Stimulated activated naive CD8-positive, alpha-beta T cell treated with anti-CD3 and anti-CD28 coated beads, Interleukin-15, Interleukin-2, amounts not matched to agents 100 U/mL and 50 U/mL, for 24 hours (primary cell): ENCODE measurements at regions not wholly inside any gene's neighbourhood (a gene's known extent, or its start where the extent isn't known, plus 50 kb on each side); places are given as distances from the start of the nearest gene placed in this dataset.

Source experiments
- ATAC-seq: fragments of 150-1000 bp; cut with Tn5 transposase; one replicate; pipeline ENCODE4 v1.10.0; 2021
- DNase-seq: peaks from one replicate; pipeline ENCODE4 v3.0.0; 2021

- DNase-seq = no peak
- no peak for ATAC-seq
These were observed 379.1 kb downstream of the DMRT2 start for GRCh38 chr9:1429297-1429696.

- DNase-seq (no peak), ATAC-seq (no peak)
These were observed 381.3 kb downstream of the DMRT2 start for GRCh38 chr9:1431461-1431860.

DNA sequence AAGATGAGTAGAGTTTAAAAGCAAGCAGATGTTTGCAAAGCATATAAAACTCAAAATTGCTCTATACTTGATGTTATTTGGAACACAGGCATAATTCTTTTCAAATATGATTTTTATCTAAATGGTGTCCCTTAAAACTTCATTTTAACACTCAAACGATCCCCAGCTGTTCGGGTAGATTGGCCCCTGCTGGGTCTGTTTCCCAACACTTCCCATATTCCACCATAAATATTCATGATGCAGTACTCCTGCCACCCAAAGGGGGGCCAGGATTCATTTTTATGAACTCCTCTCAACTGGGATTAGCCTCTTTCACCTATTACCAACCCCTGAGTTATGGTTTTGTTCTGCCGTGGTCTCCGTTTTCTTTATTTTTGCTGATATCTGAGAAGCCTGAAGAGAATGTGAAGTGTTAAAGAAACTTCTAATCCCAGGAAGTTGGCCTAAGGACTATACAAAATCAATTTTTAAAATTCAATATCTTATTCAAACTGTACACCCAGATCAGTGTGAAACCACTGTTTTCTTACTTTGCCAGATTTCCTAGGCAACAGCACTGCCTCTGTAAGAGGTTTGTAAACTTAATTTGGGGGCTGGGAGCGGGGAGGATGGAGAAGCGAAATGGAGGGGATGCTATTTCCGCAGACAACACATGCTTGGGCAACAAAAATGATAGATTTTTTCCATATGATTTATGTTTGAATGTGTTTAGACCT lies 384.1 kb downstream of the DMRT2 start:
- no peak for ATAC-seq
- DNase-seq = no peak

GRCh38 chr9:1434811-1435210 lies 384.7 kb downstream of the DMRT2 start:
- ATAC-seq = no peak

GRCh38 chr9:1440256-1440655 lies 390.1 kb downstream of the DMRT2 start:
- ATAC-seq = no peak
- no peak for DNase-seq

More at GRCh38 chr9:1434811-1435210, 384.7 kb downstream of the DMRT2 start:
- no peak for DNase-seq

DNA sequence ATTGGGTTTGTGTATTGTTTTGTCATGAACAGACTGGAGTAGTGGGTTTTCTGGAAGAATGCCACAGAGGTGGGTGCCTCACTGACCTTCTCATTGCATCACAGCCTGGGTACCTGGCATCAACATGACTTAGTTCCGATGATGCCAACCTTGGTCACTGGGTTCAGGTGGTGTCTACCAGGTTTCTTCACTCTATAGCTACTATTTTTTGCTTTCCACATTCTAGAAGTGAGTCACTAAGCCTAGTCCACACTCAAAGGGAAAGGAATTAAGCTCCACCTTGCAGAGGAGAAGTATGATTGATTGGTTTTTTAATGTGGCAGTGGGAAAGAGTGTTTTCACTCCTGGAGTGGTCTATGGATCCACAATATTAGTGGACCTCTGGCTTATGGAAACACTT lies 391.9 kb downstream of the DMRT2 start:
- DNase-seq (no peak), ATAC-seq (no peak)

DNA sequence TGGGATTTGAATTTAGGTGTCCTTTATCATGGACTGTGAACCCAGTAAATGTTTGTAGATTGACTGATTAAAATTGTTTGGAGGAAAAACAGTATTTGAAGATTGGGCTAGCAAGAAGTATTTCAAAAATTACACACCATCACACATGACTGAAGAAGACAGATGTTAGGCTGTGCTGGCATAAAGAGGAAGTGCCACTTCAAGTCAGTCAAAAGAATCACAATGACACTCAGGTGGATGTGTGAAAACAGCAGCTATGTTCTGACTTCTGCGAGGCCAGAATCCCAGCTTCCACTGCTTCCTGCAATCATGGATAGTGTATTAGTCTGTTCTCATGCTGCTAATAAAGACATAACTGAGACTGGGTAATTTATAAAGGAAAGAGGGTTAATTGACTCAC lies 393.3 kb downstream of the DMRT2 start:
- ATAC-seq (no peak), DNase-seq (no peak)

DNA sequence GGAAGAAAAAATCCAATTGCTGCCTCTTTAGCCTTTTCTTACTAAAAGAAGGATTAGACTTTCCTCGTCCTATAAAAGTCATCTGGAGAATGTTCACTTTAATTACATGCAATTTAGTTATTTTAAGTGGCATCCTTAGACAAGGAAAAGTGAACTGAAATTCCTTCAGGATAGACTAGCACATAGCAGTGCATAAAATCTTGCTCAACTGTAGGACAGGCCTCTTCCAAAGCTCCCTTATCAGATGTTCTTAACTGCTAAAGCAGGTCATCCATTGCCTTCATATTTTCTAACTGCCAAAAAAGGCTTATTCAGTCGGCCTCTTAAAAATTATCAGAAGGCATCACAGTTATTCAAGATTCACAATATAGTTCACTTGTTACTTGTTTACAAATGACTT lies 396.5 kb downstream of the DMRT2 start:
- ATAC-seq = no peak
- DNase-seq = no peak

DNA sequence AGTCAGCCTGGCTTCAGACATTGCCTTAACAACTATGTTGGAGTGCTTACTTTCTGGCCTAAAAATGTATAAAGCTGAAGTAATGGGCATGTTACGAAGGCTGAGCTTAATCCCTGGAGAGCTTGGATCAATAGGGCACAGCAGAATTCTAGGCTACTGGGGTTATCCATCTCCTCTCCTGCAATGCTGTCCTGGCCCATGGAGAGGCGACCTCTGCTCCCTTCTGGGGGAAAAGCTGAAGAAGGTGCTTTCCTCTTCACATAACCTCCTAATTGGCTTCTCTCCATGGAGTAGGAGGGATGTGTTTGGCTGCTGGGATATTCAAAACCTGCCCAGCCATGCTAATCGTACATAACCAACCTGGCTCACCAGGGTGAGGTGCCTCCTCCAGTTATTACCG lies 403.5 kb downstream of the DMRT2 start:
- no peak for DNase-seq
- ATAC-seq = no peak

GRCh38 chr9:1454211-1454610 lies 404.1 kb downstream of the DMRT2 start:
- DNase-seq (no peak), ATAC-seq (no peak)

DNA sequence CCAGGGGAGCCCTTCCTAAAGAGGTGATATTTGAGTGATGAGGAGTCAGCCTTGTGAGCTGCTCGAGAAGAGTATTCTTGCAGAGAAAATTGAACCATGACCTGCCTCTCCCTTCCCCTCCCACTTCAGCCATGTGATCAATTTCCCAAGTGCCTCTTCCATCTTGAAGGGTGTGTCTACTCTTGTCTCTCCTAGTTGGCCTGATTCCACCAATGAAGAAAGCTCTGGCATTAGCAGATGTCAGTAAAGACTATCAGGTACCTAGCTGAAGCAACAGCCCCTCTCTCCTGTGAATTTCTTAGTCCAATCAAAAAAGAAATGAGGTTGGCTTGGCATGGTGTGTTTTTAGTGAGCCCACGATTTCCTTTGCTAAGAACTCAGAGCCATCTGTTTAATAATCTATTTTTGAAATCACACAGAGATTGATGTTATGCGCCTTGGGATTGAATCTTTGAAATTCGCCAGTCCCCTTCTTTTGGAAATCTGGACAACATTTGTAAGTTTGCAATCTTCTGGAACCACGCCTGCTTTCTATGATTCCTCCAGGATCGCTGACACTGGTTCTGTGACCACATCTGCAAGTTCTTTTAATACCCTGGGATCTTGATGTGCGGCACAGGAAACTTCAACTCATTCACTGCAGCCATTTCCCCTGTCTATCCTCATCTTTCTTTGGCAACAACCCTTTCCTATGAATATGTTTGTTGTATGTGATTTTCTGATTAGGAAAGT lies 404.6 kb downstream of the DMRT2 start:
- no peak for DNase-seq
- ATAC-seq = no peak

GRCh38 chr9:1455766-1456165 lies 405.6 kb downstream of the DMRT2 start:
- DNase-seq (no peak), ATAC-seq (no peak)

DNA sequence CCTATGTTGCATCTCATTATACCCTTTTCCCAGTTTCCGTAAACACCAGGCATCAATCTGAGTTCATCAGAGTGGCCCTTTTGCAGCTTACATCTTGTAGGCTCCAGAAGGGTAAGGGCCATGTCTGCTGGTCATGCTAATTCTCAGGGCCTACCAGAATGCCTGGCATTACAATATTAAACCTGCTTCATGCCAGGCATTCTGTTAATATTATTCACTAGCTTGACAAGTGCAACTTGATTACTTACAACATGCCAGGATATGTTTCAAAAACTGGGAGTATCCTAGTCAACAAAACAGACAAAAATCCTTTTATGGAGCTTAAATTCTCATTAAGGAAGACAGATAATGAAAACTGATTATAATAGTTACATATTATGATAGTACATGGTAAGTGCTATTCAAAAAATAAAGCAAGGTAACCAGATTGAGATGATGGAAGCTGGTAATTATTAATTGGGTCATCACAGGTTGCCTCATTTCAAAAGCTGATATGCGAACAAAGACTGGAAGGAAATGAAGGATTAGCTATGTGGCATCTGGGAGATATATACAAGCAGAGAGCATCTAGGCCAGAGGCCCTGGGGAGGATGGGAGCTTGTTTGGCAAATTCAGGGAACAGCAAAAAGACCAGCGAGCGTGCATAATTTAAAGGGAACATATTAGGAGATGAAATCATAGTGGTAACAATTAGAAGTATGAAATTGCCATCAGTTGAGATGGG lies 406.3 kb downstream of the DMRT2 start:
- ATAC-seq = no peak
- no peak for DNase-seq

- no peak for DNase-seq
- ATAC-seq = no peak
These were observed 407.3 kb downstream of the DMRT2 start for GRCh38 chr9:1457460-1457859.

GRCh38 chr9:1458503-1458902 lies 408.3 kb downstream of the DMRT2 start:
- ATAC-seq = peak; percentile 66
- DNase-seq = no peak

- DNase-seq (no peak), ATAC-seq (no peak)
These were observed 410.1 kb downstream of the DMRT2 start for GRCh38 chr9:1460143-1460769.

GRCh38 chr9:1461812-1462211 lies 411.7 kb downstream of the DMRT2 start:
- DNase-seq (no peak), ATAC-seq (no peak)

DNA sequence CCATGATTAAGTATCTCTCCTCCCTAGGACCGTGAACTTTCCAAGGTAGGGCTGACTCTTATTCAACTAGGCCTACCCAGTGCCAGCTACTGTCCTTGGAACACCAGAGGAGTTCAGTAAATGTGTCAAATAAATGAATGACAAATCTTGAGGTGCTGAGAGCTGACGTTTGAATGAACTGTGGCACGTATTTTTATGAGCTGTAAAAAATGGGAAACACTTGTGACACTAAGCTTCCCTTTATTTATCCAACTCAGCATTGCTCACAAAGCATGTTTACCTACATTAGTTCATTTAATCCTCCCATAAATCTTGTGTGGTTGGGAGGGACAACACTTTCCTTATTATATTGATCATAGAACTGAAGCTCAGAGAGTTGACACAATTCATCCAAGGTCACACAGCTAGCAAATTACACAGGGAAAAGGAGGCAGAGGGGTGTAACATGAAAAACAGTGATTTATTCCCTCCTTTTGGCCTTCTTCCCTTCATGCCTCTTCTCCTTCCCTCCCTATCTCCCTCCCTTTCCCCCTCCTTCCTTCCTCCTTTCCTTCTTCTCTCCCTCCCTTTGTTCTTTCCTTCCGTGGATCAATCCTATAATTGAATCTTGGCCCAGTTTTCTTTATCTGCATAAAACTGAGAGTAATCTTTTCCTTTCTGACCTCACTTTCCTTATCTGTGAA lies 412.6 kb downstream of the DMRT2 start:
- DNase-seq (no peak), ATAC-seq (no peak)

DNA sequence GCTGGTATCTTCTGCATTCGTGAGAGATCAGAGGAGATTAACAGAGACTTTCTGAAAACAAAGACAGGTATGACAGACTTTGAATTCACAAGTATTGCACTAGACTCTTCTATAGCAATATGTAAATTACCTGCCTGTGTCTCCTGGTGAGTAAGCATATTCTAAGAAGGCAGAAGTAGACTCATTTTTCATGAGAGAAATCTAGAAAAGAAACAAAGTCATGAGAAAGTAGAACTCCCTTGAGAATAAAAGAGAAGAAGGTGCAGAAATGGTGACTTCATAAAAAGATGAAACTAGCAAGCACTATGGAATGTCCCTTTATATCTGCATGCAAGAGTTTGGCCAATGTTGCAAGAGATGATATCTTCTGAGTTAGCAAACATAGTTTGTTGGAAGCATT lies 419.8 kb downstream of the DMRT2 start:
- DNase-seq (no peak), ATAC-seq (no peak)

GRCh38 chr9:1473956-1474634 lies 423.9 kb downstream of the DMRT2 start:
- ATAC-seq = no peak

GRCh38 chr9:1474671-1475070 lies 424.5 kb downstream of the DMRT2 start:
- DNase-seq = no peak
- ATAC-seq = no peak

More at GRCh38 chr9:1473956-1474634, 423.9 kb downstream of the DMRT2 start:
- DNase-seq = no peak
